ENCODE measurements at regions not wholly inside any gene's neighbourhood (a gene's known extent, or its start where the extent isn't known, plus 50 kb on each side); places are given as distances from the start of the nearest gene placed in this dataset.

GRCh38 chr6:113146878-113147277 is 710.3 kb upstream of the MARCKS start:
- WGBS, 2 experiments (ENCODE audit: insufficient coverage in 2 of 2) = 100% methylated on average over 1 of the region's 1 CpG
- H3K4me3 ChIP-seq (ENCODE audit: extremely low read depth, insufficient read depth, low read length, poor library complexity, severe bottlenecking) = no peak overlapping the region
- no peak overlapping the region for H3K27ac ChIP-seq (ENCODE audit: low read depth, low read length, severe bottlenecking)
- peaks cover 8% of the 10 kb centered on the region for H3K4me1 ChIP-seq (ENCODE audit: control insufficient read depth, insufficient read depth, low read length, poor library complexity, severe bottlenecking)
- H3K9me3 ChIP-seq (ENCODE audit: control insufficient read depth, low read length) = peaks cover 6% of the 10 kb centered on the region
- no peaks in the 10 kb centered on the region for H3K36me3 ChIP-seq (ENCODE audit: control insufficient read depth, insufficient read depth, low read length)

GRCh38 chr6:113147544-113147943 is 709.6 kb upstream of the MARCKS start:
- Histone ChIP-seq H3K9me3 (ENCODE audit: control insufficient read depth, low read length) (peaks cover 6% of the 10 kb centered on the region), H3K4me1 (ENCODE audit: control insufficient read depth, insufficient read depth, low read length, poor library complexity, severe bottlenecking) (peaks cover 8% of the 10 kb centered on the region), H3K4me3 (ENCODE audit: extremely low read depth, insufficient read depth, low read length, poor library complexity, severe bottlenecking) (no peak overlapping the region), H3K27ac (ENCODE audit: low read depth, low read length, severe bottlenecking) (no peak overlapping the region), H3K36me3 (ENCODE audit: control insufficient read depth, insufficient read depth, low read length) (no peaks in the 10 kb centered on the region)
- WGBS, 2 experiments (ENCODE audit: insufficient coverage in 2 of 2) = no CpG with 5 or more reads among the region's 2 CpGs

- Histone ChIP-seq H3K9me3 (ENCODE audit: control insufficient read depth, low read length) (peaks cover 6% of the 10 kb centered on the region), H3K27ac (ENCODE audit: low read depth, low read length, severe bottlenecking) (no peak overlapping the region), H3K4me3 (ENCODE audit: extremely low read depth, insufficient read depth, low read length, poor library complexity, severe bottlenecking) (no peak overlapping the region), H3K36me3 (ENCODE audit: control insufficient read depth, insufficient read depth, low read length) (no peaks in the 10 kb centered on the region), H3K4me1 (ENCODE audit: control insufficient read depth, insufficient read depth, low read length, poor library complexity, severe bottlenecking) (peaks cover 8% of the 10 kb centered on the region)
These were observed 708.6 kb upstream of the MARCKS start for GRCh38 chr6:113148566-113148965.

GRCh38 chr6:113149511-113149910 is 707.6 kb upstream of the MARCKS start:
- no peaks in the 10 kb centered on the region for H3K36me3 ChIP-seq (ENCODE audit: control insufficient read depth, insufficient read depth, low read length)
- no peak overlapping the region for H3K4me3 ChIP-seq (ENCODE audit: extremely low read depth, insufficient read depth, low read length, poor library complexity, severe bottlenecking)
- no peak overlapping the region for H3K27ac ChIP-seq (ENCODE audit: low read depth, low read length, severe bottlenecking)
- WGBS, 2 experiments (ENCODE audit: insufficient coverage in 2 of 2) = 100% methylated on average over 1 of the region's 1 CpG
- H3K4me1 ChIP-seq (ENCODE audit: control insufficient read depth, insufficient read depth, low read length, poor library complexity, severe bottlenecking) = peaks cover 8% of the 10 kb centered on the region
- peaks cover 6% of the 10 kb centered on the region for H3K9me3 ChIP-seq (ENCODE audit: control insufficient read depth, low read length)

GRCh38 chr6:113160306-113161017 is 696.7 kb upstream of the MARCKS start:
- Histone ChIP-seq H3K27ac (ENCODE audit: low read depth, low read length, severe bottlenecking) (no peak overlapping the region), H3K36me3 (ENCODE audit: control insufficient read depth, insufficient read depth, low read length) (no peaks in the 10 kb centered on the region), H3K4me1 (ENCODE audit: control insufficient read depth, insufficient read depth, low read length, poor library complexity, severe bottlenecking) (no peaks in the 10 kb centered on the region), H3K9me3 (ENCODE audit: control insufficient read depth, low read length) (no peaks in the 10 kb centered on the region), H3K4me3 (ENCODE audit: extremely low read depth, insufficient read depth, low read length, poor library complexity, severe bottlenecking) (no peak overlapping the region)
- WGBS, 2 experiments (ENCODE audit: insufficient coverage in 2 of 2) = 100% methylated on average over 1 of the region's 5 CpGs; no CpG with 5 or more reads in 1 of the 2 experiments

GRCh38 chr6:113161018-113161315 is 696.2 kb upstream of the MARCKS start:
- no peak overlapping the region for H3K4me3 ChIP-seq (ENCODE audit: extremely low read depth, insufficient read depth, low read length, poor library complexity, severe bottlenecking)
- no peaks in the 10 kb centered on the region for H3K4me1 ChIP-seq (ENCODE audit: control insufficient read depth, insufficient read depth, low read length, poor library complexity, severe bottlenecking)
- H3K9me3 ChIP-seq (ENCODE audit: control insufficient read depth, low read length) = no peaks in the 10 kb centered on the region
- no CpG with 5 or more reads among the region's 1 CpG for WGBS, 2 experiments (ENCODE audit: insufficient coverage in 2 of 2)
- no peak overlapping the region for H3K27ac ChIP-seq (ENCODE audit: low read depth, low read length, severe bottlenecking)
- H3K36me3 ChIP-seq (ENCODE audit: control insufficient read depth, insufficient read depth, low read length) = no peaks in the 10 kb centered on the region

- no CpG with 5 or more reads among the region's 1 CpG for WGBS, 2 experiments (ENCODE audit: insufficient coverage in 2 of 2)
- Histone ChIP-seq H3K36me3 (ENCODE audit: control insufficient read depth, insufficient read depth, low read length) (no peaks in the 10 kb centered on the region), H3K9me3 (ENCODE audit: control insufficient read depth, low read length) (no peaks in the 10 kb centered on the region), H3K4me3 (ENCODE audit: extremely low read depth, insufficient read depth, low read length, poor library complexity, severe bottlenecking) (no peak overlapping the region), H3K4me1 (ENCODE audit: control insufficient read depth, insufficient read depth, low read length, poor library complexity, severe bottlenecking) (no peaks in the 10 kb centered on the region), H3K27ac (ENCODE audit: low read depth, low read length, severe bottlenecking) (no peak overlapping the region)
These were observed 694.4 kb upstream of the MARCKS start for GRCh38 chr6:113162739-113163138.

- H3K27ac ChIP-seq (ENCODE audit: low read depth, low read length, severe bottlenecking) = no peak overlapping the region
- H3K4me1 ChIP-seq (ENCODE audit: control insufficient read depth, insufficient read depth, low read length, poor library complexity, severe bottlenecking) = no peaks in the 10 kb centered on the region
- H3K36me3 ChIP-seq (ENCODE audit: control insufficient read depth, insufficient read depth, low read length) = no peaks in the 10 kb centered on the region
- H3K4me3 ChIP-seq (ENCODE audit: extremely low read depth, insufficient read depth, low read length, poor library complexity, severe bottlenecking) = no peak overlapping the region
- no CpG with 5 or more reads among the region's 1 CpG for WGBS, 2 experiments (ENCODE audit: insufficient coverage in 2 of 2)
- H3K9me3 ChIP-seq (ENCODE audit: control insufficient read depth, low read length) = peaks cover 6% of the 10 kb centered on the region
These were observed 689.1 kb upstream of the MARCKS start for GRCh38 chr6:113168057-113168456.

- Histone ChIP-seq H3K27ac (ENCODE audit: low read depth, low read length, severe bottlenecking) (no peak overlapping the region), H3K36me3 (ENCODE audit: control insufficient read depth, insufficient read depth, low read length) (no peaks in the 10 kb centered on the region), H3K4me3 (ENCODE audit: extremely low read depth, insufficient read depth, low read length, poor library complexity, severe bottlenecking) (no peak overlapping the region), H3K4me1 (ENCODE audit: control insufficient read depth, insufficient read depth, low read length, poor library complexity, severe bottlenecking) (no peaks in the 10 kb centered on the region), H3K9me3 (ENCODE audit: control insufficient read depth, low read length) (peaks cover 6% of the 10 kb centered on the region)
- no CpG with 5 or more reads among the region's 1 CpG for WGBS, 2 experiments (ENCODE audit: insufficient coverage in 2 of 2)
These were observed 687.7 kb upstream of the MARCKS start for GRCh38 chr6:113169484-113169883.

- Histone ChIP-seq H3K36me3 (ENCODE audit: control insufficient read depth, insufficient read depth, low read length) (no peaks in the 10 kb centered on the region), H3K4me1 (ENCODE audit: control insufficient read depth, insufficient read depth, low read length, poor library complexity, severe bottlenecking) (no peaks in the 10 kb centered on the region), H3K9me3 (ENCODE audit: control insufficient read depth, low read length) (peaks cover 6% of the 10 kb centered on the region), H3K27ac (ENCODE audit: low read depth, low read length, severe bottlenecking) (no peak overlapping the region), H3K4me3 (ENCODE audit: extremely low read depth, insufficient read depth, low read length, poor library complexity, severe bottlenecking) (no peak overlapping the region)
- no CpG with 5 or more reads among the region's 1 CpG for WGBS, 2 experiments (ENCODE audit: insufficient coverage in 2 of 2)
These were observed 686.7 kb upstream of the MARCKS start for GRCh38 chr6:113170454-113170853.

- H3K4me1 ChIP-seq (ENCODE audit: control insufficient read depth, insufficient read depth, low read length, poor library complexity, severe bottlenecking) = no peaks in the 10 kb centered on the region
- H3K9me3 ChIP-seq (ENCODE audit: control insufficient read depth, low read length) = peaks cover 6% of the 10 kb centered on the region
- H3K36me3 ChIP-seq (ENCODE audit: control insufficient read depth, insufficient read depth, low read length) = no peaks in the 10 kb centered on the region
- no peak overlapping the region for H3K4me3 ChIP-seq (ENCODE audit: extremely low read depth, insufficient read depth, low read length, poor library complexity, severe bottlenecking)
- 83 to 100% methylated on average over 1 to 2 of the region's 3 CpGs for WGBS, 2 experiments (ENCODE audit: insufficient coverage in 2 of 2)
- H3K27ac ChIP-seq (ENCODE audit: low read depth, low read length, severe bottlenecking) = no peak overlapping the region
These were observed 685.3 kb upstream of the MARCKS start for GRCh38 chr6:113171882-113172281.
